Stimulated activated naive CD8-positive, alpha-beta T cell treated with anti-CD3 and anti-CD28 coated beads, Interleukin-15, Interleukin-2, amounts not matched to agents 100 U/mL and 50 U/mL, for 24 hours (primary cell): ENCODE measurements at regions not wholly inside any gene's neighbourhood (a gene's known extent, or its start where the extent isn't known, plus 50 kb on each side); places are given as distances from the start of the nearest gene placed in this dataset.
"Not testable (repeated sequence)": the region's sequence is repeated elsewhere in the genome, so short reads cannot be mapped to it uniquely, and the experiment has no call there.

Experiments used
- ATAC-seq: fragments of 150-1000 bp; cut with Tn5 transposase; one replicate; pipeline ENCODE4 v1.10.0; 2021
- DNase-seq: peaks from one replicate; pipeline ENCODE4 v3.0.0; 2021

DNA sequence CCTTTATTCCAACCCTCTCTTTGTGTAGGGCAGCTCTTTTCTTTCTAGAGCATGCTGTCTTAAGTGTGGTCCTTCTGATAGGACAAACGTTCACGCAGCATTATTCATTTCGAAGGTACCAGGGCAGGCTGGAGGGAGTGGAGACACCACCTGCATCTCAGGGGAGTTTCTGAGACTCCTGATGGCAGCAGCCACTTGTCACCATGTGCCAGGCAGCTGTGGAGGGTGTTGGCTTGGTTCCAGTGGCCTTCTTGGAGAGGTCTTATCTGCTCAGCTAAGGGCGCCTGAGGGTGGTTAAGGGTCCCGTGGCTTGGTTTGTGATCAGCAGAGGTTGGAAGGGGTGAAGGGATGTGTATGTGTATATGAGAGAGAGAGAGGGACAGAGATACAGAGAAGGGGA, 257.1 kb upstream of the EEF2KMT start:
- ATAC-seq (no peak), DNase-seq (no peak)

DNA sequence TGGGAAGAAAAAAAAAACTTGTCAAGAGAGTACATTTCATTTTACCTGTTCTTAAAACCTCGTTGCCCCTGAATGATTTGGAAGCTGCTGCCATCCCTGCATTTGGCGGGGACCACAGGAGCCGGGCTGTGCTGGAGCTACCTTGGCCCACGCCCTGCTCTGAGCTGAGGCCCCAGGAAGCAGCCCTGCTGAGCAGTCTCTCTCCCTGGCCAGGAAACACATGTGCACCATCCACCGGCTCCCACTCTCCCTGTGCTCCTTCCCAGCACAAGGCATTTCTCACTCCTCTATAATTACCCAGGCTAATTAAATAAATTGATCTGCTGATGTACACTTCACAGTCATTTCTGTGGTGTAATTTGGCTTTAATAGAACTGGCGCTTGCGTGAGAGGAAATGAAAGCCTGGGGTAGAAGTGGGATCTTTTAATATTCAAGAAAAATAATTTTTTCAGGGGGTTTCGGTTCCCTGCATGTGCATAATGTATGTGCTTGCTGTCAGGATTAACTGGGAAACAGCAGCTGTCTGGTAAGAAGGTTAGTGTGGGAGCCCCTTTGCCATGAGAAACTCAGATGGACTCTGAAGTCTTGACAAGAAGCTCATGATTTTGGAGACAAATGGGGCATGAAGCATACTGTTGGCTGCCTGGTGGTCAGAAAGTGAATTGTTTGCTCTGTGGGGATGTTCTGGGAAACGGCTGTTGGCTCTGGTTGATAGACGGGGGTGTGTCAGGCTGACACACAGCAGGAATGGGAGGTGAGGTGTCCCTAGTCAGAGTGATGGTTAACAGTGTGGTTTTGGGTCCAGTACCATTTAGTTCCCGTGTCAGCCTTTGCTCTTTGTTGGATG, 252.3 kb upstream of the EEF2KMT start:
- no peak for DNase-seq
- ATAC-seq: no peak

- ATAC-seq (no peak), DNase-seq (no peak)
Observed at GRCh38 chr16:5349101-5349500, 251.5 kb upstream of the EEF2KMT start.

- ATAC-seq (no peak), DNase-seq (no peak)
Observed at GRCh38 chr16:5347561-5347960, 250.0 kb upstream of the EEF2KMT start.

DNA sequence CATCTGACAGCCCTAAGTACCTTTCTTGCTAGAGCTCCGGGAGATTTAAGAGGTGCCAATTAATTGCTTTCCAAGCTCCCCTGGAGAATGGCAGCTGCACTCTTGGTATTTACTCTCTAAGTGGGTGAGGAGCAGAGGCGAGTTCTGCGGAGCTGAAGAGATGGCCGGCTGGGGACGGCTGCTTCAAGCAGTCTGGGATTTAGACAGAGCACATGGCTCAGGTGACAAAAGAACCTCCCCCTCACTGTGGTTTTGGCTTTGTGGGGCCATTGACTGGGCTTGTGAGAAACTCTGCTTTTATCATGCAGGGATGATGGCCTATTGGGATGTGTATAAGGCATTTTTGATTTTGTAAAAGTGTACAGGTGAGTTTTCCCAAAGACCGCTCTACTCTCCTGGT, 239.3 kb upstream of the EEF2KMT start:
- DNase-seq (no peak), ATAC-seq (no peak)

DNA sequence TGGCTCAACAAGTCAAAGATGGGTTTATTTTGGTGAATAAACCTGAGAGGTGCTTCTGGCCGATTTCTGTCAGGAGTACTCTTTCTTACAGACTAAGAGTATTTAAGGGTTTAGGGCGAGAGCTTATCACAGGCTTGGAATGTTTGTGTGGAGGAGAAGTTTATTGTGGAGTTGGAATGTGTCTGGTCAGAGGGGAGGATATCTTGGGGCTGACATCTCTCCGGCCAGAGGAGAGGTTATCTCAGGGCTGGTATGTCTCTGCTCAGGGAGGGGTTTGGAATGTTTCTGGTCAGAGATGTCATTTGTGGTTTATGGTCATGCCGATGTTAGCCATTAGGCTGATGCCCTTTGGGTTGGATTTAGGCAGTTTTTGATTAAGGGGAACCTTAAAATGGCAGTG, 236.4 kb upstream of the EEF2KMT start:
- no peak for DNase-seq
- ATAC-seq: no peak

DNA sequence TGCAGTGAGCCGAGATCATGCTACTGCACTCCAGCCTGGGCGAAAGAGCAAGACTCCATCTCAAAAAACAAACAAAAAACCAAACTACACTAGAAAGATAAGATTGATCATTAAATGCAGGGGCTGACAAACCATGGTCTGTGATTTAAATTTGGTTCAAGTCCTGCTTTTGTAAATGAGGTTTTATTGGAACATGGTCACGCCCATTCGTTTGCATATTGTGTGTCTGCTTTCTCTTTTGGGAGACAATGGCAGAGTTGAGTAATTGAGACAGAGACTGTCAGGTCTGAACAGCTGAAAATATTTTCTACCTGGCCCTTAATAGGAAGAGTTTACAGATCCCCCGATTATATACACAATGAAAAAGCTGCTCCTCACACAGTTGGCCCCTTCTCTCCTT, 235.5 kb upstream of the EEF2KMT start:
- ATAC-seq (no peak), DNase-seq (no peak)

DNA sequence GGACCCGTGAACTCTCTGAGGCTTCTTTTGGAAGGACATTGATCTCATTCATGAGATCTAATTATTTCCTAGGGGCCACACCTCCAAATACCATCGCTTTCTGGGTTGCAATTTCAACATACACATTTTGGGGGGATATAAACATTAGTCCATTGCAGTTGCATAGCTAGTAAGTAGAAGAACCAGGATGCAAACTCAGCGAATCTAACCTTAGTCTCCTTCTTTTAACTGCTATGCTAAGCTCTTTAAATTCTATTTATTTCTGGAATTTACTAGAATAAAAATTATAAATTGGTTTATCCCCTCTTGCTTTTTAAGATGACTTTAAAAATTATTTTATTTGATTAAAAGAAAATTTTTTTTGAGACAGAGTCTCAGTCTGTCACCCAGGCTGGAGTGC, 232.5 kb upstream of the EEF2KMT start:
- DNase-seq: no peak
- no peak for ATAC-seq

- ATAC-seq (no peak), DNase-seq (no peak)
Observed at GRCh38 chr16:5328546-5328945, 231.0 kb upstream of the EEF2KMT start.

- ATAC-seq: no peak
- no peak for DNase-seq
Observed at GRCh38 chr16:5326395-5326794, 228.8 kb upstream of the EEF2KMT start.

- ATAC-seq: no peak
Observed at GRCh38 chr16:5325932-5326331, 228.3 kb upstream of the EEF2KMT start.

GRCh38 chr16:5323284-5324141, 225.9 kb upstream of the EEF2KMT start:
- ATAC-seq: no peak
- DNase-seq: no peak

More at GRCh38 chr16:5325932-5326331, 228.3 kb upstream of the EEF2KMT start:
- DNase-seq: no peak

GRCh38 chr16:5321930-5322329, 224.3 kb upstream of the EEF2KMT start:
- DNase-seq (no peak), ATAC-seq (no peak)

DNA sequence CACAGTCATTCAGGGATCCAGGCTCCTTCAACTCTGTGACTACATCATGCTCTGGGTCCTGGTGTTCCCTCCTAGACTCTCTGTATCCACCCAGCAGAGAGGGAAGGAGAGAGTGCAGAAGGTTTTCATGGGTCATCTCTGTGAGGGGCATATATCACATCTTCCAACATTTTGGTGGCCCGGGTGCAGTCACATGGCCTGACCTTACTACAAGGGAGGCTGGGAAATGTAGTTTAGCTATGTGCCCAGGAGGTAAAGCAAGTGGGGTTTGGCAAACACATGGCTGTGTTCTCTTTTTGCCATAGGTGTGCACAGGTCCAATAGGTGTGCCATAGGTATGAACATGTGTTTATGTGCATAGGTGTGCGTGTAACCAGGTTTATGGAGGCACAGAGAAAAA, 222.2 kb upstream of the EEF2KMT start:
- DNase-seq (no peak), ATAC-seq (no peak)

GRCh38 chr16:5315914-5316313, 218.3 kb upstream of the EEF2KMT start:
- ATAC-seq (no peak), DNase-seq (no peak)

- no peak for DNase-seq
- no peak for ATAC-seq
Observed at GRCh38 chr16:5314377-5314776, 216.8 kb upstream of the EEF2KMT start.

GRCh38 chr16:5309946-5310611, 212.5 kb upstream of the EEF2KMT start:
- no peak for ATAC-seq
- DNase-seq: no peak

- ATAC-seq (no peak), DNase-seq (no peak)
Observed at GRCh38 chr16:5305023-5305422, 207.4 kb upstream of the EEF2KMT start.

GRCh38 chr16:5302372-5303114, 204.9 kb upstream of the EEF2KMT start:
- ATAC-seq (no peak), DNase-seq (no peak)

DNA sequence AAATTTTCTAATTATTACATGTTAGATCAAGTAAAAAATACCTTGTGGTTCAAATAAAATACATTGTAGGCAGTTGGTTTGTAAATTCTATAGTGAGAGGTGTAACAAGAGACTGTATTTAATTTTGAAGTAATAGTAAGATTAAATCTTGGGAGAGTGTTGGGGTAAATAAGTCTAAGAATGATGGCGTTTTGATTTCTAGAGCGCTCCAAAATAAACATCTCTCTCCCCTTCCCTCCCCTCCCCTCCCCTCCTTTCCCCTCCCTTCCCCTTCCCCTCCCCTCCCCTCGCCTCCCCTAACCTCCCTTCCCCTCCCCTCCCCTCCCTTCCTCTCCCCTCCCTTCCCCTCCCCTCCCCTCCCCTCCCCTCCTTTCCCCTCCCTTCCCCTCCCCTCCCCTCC, 200.6 kb upstream of the EEF2KMT start:
- DNase-seq: no peak
- ATAC-seq: no peak

DNA sequence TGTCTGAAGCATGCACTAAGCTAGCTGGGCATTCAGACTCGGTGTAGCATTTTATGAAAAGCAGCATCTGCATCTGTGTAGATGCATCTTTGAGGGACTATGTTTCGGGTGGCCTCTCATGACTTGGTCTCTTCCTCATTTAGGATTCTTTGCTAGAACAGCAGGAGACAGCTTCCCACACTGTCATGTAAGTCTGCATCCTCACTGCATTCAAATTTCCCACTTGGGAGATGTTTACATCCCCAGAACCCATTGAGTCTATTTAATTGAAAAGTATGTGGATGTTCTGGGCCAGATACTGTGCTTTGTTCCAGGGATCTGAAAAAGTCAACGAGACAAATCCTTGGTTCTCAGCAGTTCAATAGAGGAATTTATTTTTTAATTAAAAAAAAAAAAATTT, 198.6 kb upstream of the EEF2KMT start:
- no peak for DNase-seq
- no peak for ATAC-seq

DNA sequence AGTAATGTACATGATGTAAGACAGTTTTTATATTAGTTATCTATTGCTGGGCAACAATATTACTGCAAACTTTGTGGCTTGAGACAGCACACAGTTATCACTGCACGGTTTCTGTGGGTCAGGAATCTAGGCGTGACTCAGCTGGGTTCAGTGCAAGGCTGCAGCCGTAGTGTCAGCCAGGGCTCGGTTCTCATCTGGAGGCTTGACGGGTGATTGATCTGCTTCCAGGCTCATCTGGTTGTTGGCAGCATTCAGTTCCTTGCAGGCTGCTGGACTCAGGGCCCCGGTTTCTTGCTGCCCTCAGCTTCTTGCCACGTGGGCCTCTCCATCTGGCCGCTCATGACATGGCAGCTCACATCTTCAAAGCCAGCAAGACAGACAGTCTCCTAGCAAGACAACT, 197.7 kb upstream of the EEF2KMT start:
- DNase-seq, ATAC-seq: not testable (repeated sequence)
